GM12878 (cell line): ENCODE measurements at regions not wholly inside any gene's neighbourhood (a gene's known extent, or its start where the extent isn't known, plus 50 kb on each side); places are given as distances from the start of the nearest gene placed in this dataset.

Experiments
- ATAC-seq: fragments of 200-7000 bp; cut with Tn5 transposase; 3 replicates; pipeline ENCODE4 v1.9.1; 2020; ENCODE audit warnings: mild to moderate bottlenecking, moderate library complexity
- BruUV-seq: library from RNA; stranded (reverse); fragments of 400-500 nt; replicated peaks from 2 replicates; lab custom pipeline; 2021; lab: Mats Ljungman, UMichigan
- CTCF ChIA-PET: fragments of 300-600 bp; sonication (Branson Sonifier 250); formaldehyde crosslinking; extraction: SDS; loops from one replicate; lab custom pipeline; 2021; ENCODE audit warnings: inconsistent platforms; lab: Yijun Ruan, JAX
- POLR2A ChIA-PET: fragments of 350-600 bp; formaldehyde crosslinking; extraction: SDS; loops from one replicate; lab custom pipeline; 2021; ENCODE audit warnings: inconsistent platforms; lab: Charles Lee
- RAD21 ChIA-PET: fragments of 300-600 bp; sonication (Branson Sonifier 250); formaldehyde crosslinking; loops from one replicate; lab custom pipeline; 2023; ENCODE audit warnings: antibody characterized with exemption; ENCODE audit not compliant: unreplicated experiment; lab: Charles Lee
- SMC1A ChIA-PET: fragments of 300-600 bp; sonication (Branson Sonifier 250); formaldehyde crosslinking; loops from one replicate; lab custom pipeline; 2023; ENCODE audit not compliant: unreplicated experiment, uncharacterized antibody; lab: Charles Lee
- DNase-seq: peaks from one replicate; pipeline ENCODE4 v3.0.0-alpha.2; 2011; ENCODE audit warnings: low read depth, low spot score
- FAIRE-seq: peaks from 3 replicates; lab custom pipeline; 2011; peaks lifted over from hg19 to GRCh38; lab: Jason Lieb, UNC
- H2AFZ ChIP-seq: 2 replicates; pipeline ENCODE4 v1.6.0; 2011; ENCODE audit warnings: low read depth, low read length, control low read depth; ENCODE audit not compliant: control insufficient read depth
- H3K27ac ChIP-seq: 2 replicates; pipeline ENCODE4 v1.5.1; 2011; ENCODE audit warnings: control low read depth; ENCODE audit not compliant: control insufficient read depth, insufficient read depth
- H3K27me3 ChIP-seq, 2 experiments: replicated peaks in 1 of 2; 2 replicates each; pipeline versions ENCODE4 v1.6.0 to v1.6.1; 2011; ENCODE audit warnings: low read length in 1 of 2; ENCODE audit not compliant: control insufficient read depth in 2 of 2, insufficient read depth in 2 of 2
- H3K36me3 ChIP-seq, 2 experiments: 2 replicates each; pipeline ENCODE4 v1.5.1; 2011; ENCODE audit warnings: low read length in 1 of 2; ENCODE audit not compliant: control insufficient read depth in 2 of 2, insufficient read depth in 2 of 2
- H3K4me1 ChIP-seq: 2 replicates; pipeline ENCODE4 v1.6.1; 2011; ENCODE audit warnings: mild to moderate bottlenecking, low read length, moderate library complexity, mixed read lengths; ENCODE audit not compliant: control insufficient read depth, insufficient read depth
- H3K4me2 ChIP-seq: 2 replicates; pipeline ENCODE4 v1.6.0; 2011; ENCODE audit warnings: control low read depth; ENCODE audit not compliant: control insufficient read depth, insufficient read depth
- H3K4me3 ChIP-seq: fragments of 200-600 bp; sonication (generic); 2 replicates; pipeline ENCODE4 v1.5.1; 2016
- H3K79me2 ChIP-seq: 2 replicates; pipeline ENCODE4 v1.6.0; 2011; ENCODE audit warnings: low read length; ENCODE audit not compliant: control insufficient read depth, insufficient read depth
- H3K9ac ChIP-seq: 2 replicates; pipeline ENCODE4 v1.8.0; 2011; ENCODE audit warnings: low read length, control low read depth, mixed read lengths; ENCODE audit not compliant: control insufficient read depth, insufficient read depth
- H3K9me3 ChIP-seq: replicated peaks from 3 replicates; pipeline ENCODE4 v1.5.1; 2011; ENCODE audit warnings: mild to moderate bottlenecking, low read length; ENCODE audit not compliant: control insufficient read depth, insufficient read depth
- H4K20me1 ChIP-seq: 2 replicates; pipeline ENCODE4 v1.6.0; 2011; ENCODE audit not compliant: control insufficient read depth, insufficient read depth
- ETV6 ChIP-seq, 2 experiments: fragments of 450-650 bp in 1 of 2; IDR thresholded peaks in 1 of 2; conservative IDR thresholded peaks in 1 of 2; 2 replicates each; pipeline ENCODE4 v1.6.1; 2014; ENCODE audit warnings: antibody characterized with exemption in 1 of 2, borderline replicate concordance in 1 of 2, low read depth in 1 of 2, mild to moderate bottlenecking in 1 of 2, moderate library complexity in 1 of 2
- GABPA ChIP-seq: IDR thresholded peaks from 2 replicates; pipeline ENCODE4 v1.6.1; 2014; ENCODE audit warnings: antibody characterized with exemption, low read depth, mild to moderate bottlenecking, inconsistent platforms
- HDAC6 ChIP-seq: fragments of 200-600 bp; sonication (generic); IDR thresholded peaks from one replicate; pipeline ENCODE4 v1.8.0; 2017; ENCODE audit warnings: antibody characterized with exemption; ENCODE audit not compliant: unreplicated experiment
- IRF3 ChIP-seq: fragments of 450-650 bp; IDR thresholded peaks from 2 replicates; pipeline ENCODE4 v1.6.1; 2014; ENCODE audit warnings: mild to moderate bottlenecking
- MYB ChIP-seq: fragments of 150-350 bp; IDR thresholded peaks from 2 replicates; pipeline ENCODE4 v1.6.1; 2014; ENCODE audit warnings: mild to moderate bottlenecking, low read depth, low read length, borderline replicate concordance
- RBBP5 ChIP-seq: fragments of 200-600 bp; sonication (generic); conservative IDR thresholded peaks from 2 replicates; pipeline ENCODE4 v1.6.1; 2016
- RCOR1 ChIP-seq: conservative IDR thresholded peaks from 2 replicates; pipeline ENCODE4 v1.6.1; 2012; ENCODE audit warnings: low read depth, low read length, improper control_type of control experiment
- SKIL ChIP-seq: fragments of 450-650 bp; IDR thresholded peaks from 2 replicates; pipeline ENCODE4 v1.6.1; 2017; ENCODE audit warnings: mild to moderate bottlenecking, low read depth, inconsistent platforms; ENCODE audit not compliant: poor library complexity, severe bottlenecking
- WGBS: methylation state at CpG from one replicate; pipeline ENCODE4 v1.1.6; 2016; ENCODE audit warnings: low lambda C conversion rate; ENCODE audit not compliant: insufficient replicate concordance, insufficient coverage; ENCODE audit errors: missing lambda C conversion rate; 5-methylcytosine and 5-hydroxymethylcytosine counted together
- in situ Hi-C: fragments of 300-500 bp; cut with MboI; formaldehyde crosslinking; loops from 9 replicates; pipeline ENCODE4 v1.14.3; 2018; ENCODE audit warnings: mixed read lengths
- intact Hi-C: fragments of 100-400 bp; cut with micrococcal nuclease; formaldehyde crosslinking; loops from one replicate; pipeline ENCODE4 v1.14.2; 2022; ENCODE audit not compliant: unreplicated experiment
- TF ChIP-seq, protein P1 (sequence below): fragments of 450-650 bp; IDR thresholded peaks from 2 replicates; pipeline ENCODE4 v1.6.1; 2017; ENCODE audit warnings: borderline replicate concordance

GRCh38 chr1:200328379-200328778 lies 81.5 kb downstream of the ZNF281 start:
- no peaks in the 10 kb centered on the region for H3K79me2 ChIP-seq
- in situ Hi-C loops: no loop called here
- no peaks in the 10 kb centered on the region for H3K36me3 ChIP-seq
- no peaks in the 10 kb centered on the region; a peak in 2 of 4 replicates for H3K27me3 ChIP-seq
- H3K4me2 ChIP-seq: no peak overlapping the region
- H2AFZ ChIP-seq: no peak overlapping the region
- ChIA-PET RAD21 (no interaction called here), SMC1A (interaction anchor here (1.2 kb wide), 1 partner anchor 58 kb away, joined by 3 read pairs; no protein-coding TSS in a partner anchor)
- no TSS peak for BruUV-seq
- no peak for FAIRE-seq
- no peak for TF ChIP-seq ETV6 (conservative IDR thresholded peaks at IDR 0.05 in 1 of 2, IDR thresholded peaks at IDR 0.05 in 1 of 2; ENCODE audit: borderline replicate concordance in 1 of 2, low read depth in 1 of 2)
- no peak for TF ChIP-seq HDAC6
- no peak for TF ChIP-seq GABPA
- no peak for TF ChIP-seq RCOR1
- TF ChIP-seq IRF3: no peak
- TF ChIP-seq, all 136 proteins: peak for 0
- Histone ChIP-seq H3K4me1 (no peaks in the 10 kb centered on the region), H3K4me3 (no peak overlapping the region), H4K20me1 (no peaks in the 10 kb centered on the region), H3K27ac (no peak overlapping the region), H3K9me3 (no peaks in the 10 kb centered on the region), H3K9ac (no peak overlapping the region)
- intact Hi-C loops: no loop called here
- no peak for ATAC-seq
- POLR2A ChIA-PET: interaction anchor here (0.7 kb wide), 1 partner anchor 412 kb away, joined by 4 read pairs; no protein-coding TSS in a partner anchor
- CTCF ChIA-PET: no interaction called here
- DNase-seq: no peak
- 8% methylated on average over 2 of the region's 2 CpGs for WGBS

GRCh38 chr1:200323856-200324400 lies 85.9 kb downstream of the ZNF281 start:
- H3K79me2 ChIP-seq: no peaks in the 10 kb centered on the region
- TF ChIP-seq, protein P1, sequence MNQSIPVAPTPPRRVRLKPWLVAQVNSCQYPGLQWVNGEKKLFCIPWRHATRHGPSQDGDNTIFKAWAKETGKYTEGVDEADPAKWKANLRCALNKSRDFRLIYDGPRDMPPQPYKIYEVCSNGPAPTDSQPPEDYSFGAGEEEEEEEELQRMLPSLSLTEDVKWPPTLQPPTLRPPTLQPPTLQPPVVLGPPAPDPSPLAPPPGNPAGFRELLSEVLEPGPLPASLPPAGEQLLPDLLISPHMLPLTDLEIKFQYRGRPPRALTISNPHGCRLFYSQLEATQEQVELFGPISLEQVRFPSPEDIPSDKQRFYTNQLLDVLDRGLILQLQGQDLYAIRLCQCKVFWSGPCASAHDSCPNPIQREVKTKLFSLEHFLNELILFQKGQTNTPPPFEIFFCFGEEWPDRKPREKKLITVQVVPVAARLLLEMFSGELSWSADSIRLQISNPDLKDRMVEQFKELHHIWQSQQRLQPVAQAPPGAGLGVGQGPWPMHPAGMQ: no peak
- TF ChIP-seq MYB (no peak), SKIL (no peak), RBBP5 (no peak)

More at GRCh38 chr1:200323856-200324400, 85.9 kb downstream of the ZNF281 start:
- no peaks in the 10 kb centered on the region for H3K4me1 ChIP-seq
- ChIA-PET RAD21 (no interaction called here), CTCF (no interaction called here), SMC1A (no interaction called here), POLR2A (no interaction called here)
- no peak for DNase-seq
- no peaks in the 10 kb centered on the region for H4K20me1 ChIP-seq
- no peaks in the 10 kb centered on the region; a peak in 1 of 4 replicates for H3K27me3 ChIP-seq
- intact Hi-C loops: no loop called here
- FAIRE-seq: no peak
- no peak overlapping the region for H3K9ac ChIP-seq
- 51% methylated on average over 2 of the region's 2 CpGs for WGBS
- no peak overlapping the region for H2AFZ ChIP-seq
- no peak overlapping the region for H3K4me2 ChIP-seq
- H3K4me3 ChIP-seq: no peak overlapping the region
- no peaks in the 10 kb centered on the region for H3K9me3 ChIP-seq
- H3K36me3 ChIP-seq: no peaks in the 10 kb centered on the region
- no peak for ATAC-seq
- no peak overlapping the region for H3K27ac ChIP-seq
- in situ Hi-C loops: no loop called here
- BruUV-seq: no TSS peak
